Skeletal muscle tissue (tissue), 3 donors: ENCODE measurements at regions not wholly inside any gene's neighbourhood (a gene's known extent, or its start where the extent isn't known, plus 50 kb on each side); places are given as distances from the start of the nearest gene placed in this dataset.
"Not testable (repeated sequence)": the region's sequence is repeated elsewhere in the genome, so short reads cannot be mapped to it uniquely, and the experiment has no call there.

ENCODE experiments used
- H3K27ac ChIP-seq: one replicate; pipeline ENCODE4 v1.7.0; 2013; ENCODE audit warnings: mild to moderate bottlenecking, low read depth, low read length, inconsistent platforms
- H3K27me3 ChIP-seq, 3 donors: one replicate each; pipeline ENCODE4 v1.7.0; 2013; ENCODE audit warnings: low read length in 3 of 3; ENCODE audit not compliant: control insufficient read depth in 3 of 3, insufficient read depth in 3 of 3
- H3K36me3 ChIP-seq, 3 donors: one replicate each; pipeline ENCODE4 v1.7.0; 2013; ENCODE audit warnings: low read length in 3 of 3; ENCODE audit not compliant: control insufficient read depth in 3 of 3, insufficient read depth in 3 of 3
- H3K4me1 ChIP-seq, 3 donors: one replicate each; pipeline ENCODE4 v1.7.0; 2013; ENCODE audit warnings: low read length in 3 of 3, mild to moderate bottlenecking in 3 of 3; ENCODE audit not compliant: control insufficient read depth in 3 of 3, insufficient read depth in 3 of 3
- H3K4me3 ChIP-seq, 3 donors: one replicate each; pipeline ENCODE4 v1.7.0; 2013; ENCODE audit warnings: low read length in 3 of 3
- H3K9ac ChIP-seq, 3 donors: one replicate each; pipeline ENCODE4 v1.7.0; 2013; ENCODE audit warnings: low read length in 3 of 3, mild to moderate bottlenecking in 3 of 3, moderate library complexity in 2 of 3, low read depth in 1 of 3
- H3K9me3 ChIP-seq, 3 donors: one replicate each; pipeline ENCODE4 v1.7.0; 2013; ENCODE audit warnings: low read length in 3 of 3; ENCODE audit not compliant: control insufficient read depth in 3 of 3
- donor health status: Osteomylitis.

DNA sequence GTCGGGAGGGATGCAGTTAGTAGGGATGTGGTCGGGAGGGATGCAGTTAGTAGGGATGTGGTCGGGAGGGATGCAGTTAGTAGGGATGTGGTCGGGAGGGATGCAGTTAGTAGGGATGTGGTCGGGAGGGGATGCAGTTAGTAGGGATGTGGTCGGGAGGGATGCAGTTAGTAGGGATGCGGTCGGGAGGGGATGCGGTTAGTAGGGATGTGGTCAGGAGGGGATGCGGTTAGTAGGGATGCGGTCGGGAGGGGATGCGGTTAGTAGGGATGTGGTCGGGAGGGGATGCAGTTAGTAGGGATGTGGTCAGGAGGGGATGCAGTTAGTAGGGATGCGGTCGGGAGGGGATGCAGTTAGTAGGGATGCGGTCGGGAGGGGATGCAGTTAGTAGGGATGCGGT, 96.2 kb downstream of the BDH1 start:
- not testable (repeated sequence) for H3K36me3 ChIP-seq, H3K9ac ChIP-seq, H3K4me3 ChIP-seq, H3K9me3 ChIP-seq, H3K27ac ChIP-seq, H3K27me3 ChIP-seq
- peaks cover 6 to 11% (median 10%) of the 10 kb centered on the region in 3 donors for H3K4me1 ChIP-seq

DNA sequence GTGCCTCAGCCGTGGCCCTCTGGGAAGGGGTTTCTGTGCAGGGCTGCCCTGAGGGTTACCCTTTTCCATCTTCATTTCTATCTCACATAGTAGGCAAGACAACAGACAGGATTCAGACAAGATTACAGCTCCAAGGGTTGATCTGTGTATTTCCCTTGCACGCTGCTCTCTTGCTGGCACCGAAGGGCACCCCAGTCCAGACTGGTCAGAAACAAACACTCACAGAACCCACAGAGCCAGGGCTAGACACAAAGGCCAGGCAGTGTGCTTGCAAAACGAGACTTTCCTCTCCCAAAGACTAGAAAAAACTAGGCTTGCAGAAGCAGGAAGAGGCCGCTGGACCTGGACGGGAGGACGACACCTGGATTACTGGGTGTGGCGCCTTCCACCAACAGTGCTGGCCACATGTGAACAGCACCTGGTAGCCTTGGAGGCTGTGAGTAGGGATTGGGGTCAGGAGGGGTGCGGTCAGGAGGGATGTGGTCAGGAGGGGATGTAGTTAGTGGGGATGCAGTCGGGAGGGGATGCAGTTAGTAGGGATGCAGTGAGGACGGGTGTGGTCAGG, 96.8 kb downstream of the BDH1 start:
- H3K27ac ChIP-seq = no peak overlapping the region
- H3K4me3 ChIP-seq = no peak overlapping the region
- H3K9me3 ChIP-seq = no peaks in the 10 kb centered on the region
- H3K36me3 ChIP-seq = no peaks in the 10 kb centered on the region
- no peaks in the 10 kb centered on the region for H3K27me3 ChIP-seq
- peaks cover 6 to 11% (median 10%) of the 10 kb centered on the region in 3 donors for H3K4me1 ChIP-seq
- no peak overlapping the region for H3K9ac ChIP-seq

DNA sequence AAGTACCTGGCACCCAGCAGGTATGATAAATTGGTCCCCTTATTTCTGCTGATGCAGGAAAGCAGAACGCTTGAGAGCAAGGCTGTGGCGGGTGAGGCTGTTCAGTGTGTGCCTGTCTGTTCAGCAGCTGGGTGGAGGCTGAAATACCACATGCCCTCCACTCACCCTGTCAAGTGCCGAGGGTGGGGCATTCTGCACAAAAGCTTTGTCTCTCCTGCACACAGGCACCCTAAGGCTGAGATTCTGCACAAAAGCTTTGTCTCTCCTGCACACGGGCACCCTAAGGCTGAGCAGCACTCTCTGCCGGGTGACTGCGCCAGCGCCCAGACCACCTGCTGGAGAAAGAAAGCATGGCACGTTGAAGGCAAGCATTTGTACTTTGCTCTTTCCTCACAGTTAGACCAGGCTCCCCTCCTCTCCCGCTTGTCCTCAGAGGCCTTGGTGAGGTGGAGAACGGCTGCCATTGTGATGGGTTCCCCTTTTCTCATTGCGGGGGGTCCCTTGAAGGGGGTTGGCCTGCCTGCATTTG, 97.5 kb downstream of the BDH1 start:
- Histone ChIP-seq H3K4me1 (peaks cover 6 to 11% (median 10%) of the 10 kb centered on the region in 3 donors), H3K36me3 (no peaks in the 10 kb centered on the region), H3K4me3 (no peak overlapping the region), H3K9me3 (no peaks in the 10 kb centered on the region), H3K27me3 (no peaks in the 10 kb centered on the region), H3K27ac (no peak overlapping the region), H3K9ac (no peak overlapping the region)

DNA sequence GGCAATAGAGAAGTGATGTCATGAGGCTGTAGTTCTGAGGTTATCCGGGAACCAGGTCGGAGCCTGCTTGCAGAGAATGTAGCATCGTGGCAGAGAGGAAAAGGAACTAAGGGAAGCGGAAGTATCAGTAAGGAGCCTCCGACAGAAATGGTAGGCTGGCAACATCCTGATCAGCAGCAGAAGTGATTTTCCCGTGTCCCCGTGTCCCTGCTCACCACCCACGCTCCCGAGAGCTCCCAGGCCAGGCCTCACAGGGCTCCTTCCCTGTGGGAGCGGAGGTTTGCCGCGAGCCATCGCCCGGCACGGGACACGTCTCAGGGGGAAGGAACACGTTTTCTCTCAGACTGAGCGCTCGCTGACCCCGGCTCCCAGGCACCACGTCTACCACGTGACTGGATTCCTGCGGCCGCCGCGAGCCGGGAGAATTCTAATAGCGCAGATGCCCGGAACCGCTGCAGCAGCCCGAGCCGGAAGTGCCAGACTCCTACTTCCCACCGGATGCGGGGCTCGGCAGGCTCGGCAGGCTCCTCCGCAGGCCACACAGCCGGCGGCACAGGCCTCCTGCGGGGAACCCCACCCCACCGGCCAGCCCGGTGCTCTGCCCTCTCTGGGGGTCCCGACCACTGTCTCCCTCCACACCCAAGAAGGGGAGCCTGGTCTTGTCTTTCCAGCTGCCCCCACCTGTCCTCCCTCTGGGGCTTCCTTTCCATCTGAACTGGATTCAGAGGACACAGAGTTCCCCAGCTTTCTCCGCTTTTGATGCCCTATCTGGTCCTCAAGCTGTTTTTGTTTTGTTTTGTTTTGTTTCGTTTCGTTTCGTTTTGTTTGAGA, 99.3 kb downstream of the BDH1 start:
- H3K27ac ChIP-seq = peak overlapping the region; percentile 45
- H3K4me1 ChIP-seq = peaks cover 6 to 11% (median 10%) of the 10 kb centered on the region in 3 donors
- H3K9me3 ChIP-seq = no peaks in the 10 kb centered on the region

DNA sequence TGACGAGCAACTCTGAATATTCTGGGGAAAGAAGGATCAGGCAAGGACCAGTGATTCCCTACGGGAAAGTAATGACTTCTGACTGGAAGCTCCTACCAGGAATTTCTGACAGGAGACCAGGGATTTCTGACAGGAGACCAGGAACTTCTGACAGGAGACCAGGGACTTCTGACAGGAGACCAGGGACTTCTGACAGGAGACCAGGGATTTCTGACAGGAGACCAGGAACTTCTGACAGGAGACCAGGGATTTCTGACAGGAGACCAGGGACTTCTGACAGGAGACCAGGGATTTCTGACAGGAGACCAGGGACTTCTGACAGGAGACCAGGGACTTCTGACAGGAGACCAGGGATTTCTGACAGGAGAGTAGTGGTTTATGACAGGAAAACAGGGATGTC, 100.9 kb downstream of the BDH1 start:
- H3K4me3 ChIP-seq, H3K9ac ChIP-seq, H3K27ac ChIP-seq, H3K9me3 ChIP-seq, H3K27me3 ChIP-seq, H3K36me3 ChIP-seq: not testable (repeated sequence)
- H3K4me1 ChIP-seq = peaks cover 6 to 11% (median 10%) of the 10 kb centered on the region in 3 donors

More for the DNA sequence above, 99.3 kb downstream of the BDH1 start:
- H3K4me3 ChIP-seq = peak overlapping the region; percentile 78 to 87 (median 80)
- no peaks in the 10 kb centered on the region for H3K36me3 ChIP-seq
- H3K9ac ChIP-seq = peak overlapping the region; percentile 71 to 85 (median 81)
- no peaks in the 10 kb centered on the region for H3K27me3 ChIP-seq

DNA sequence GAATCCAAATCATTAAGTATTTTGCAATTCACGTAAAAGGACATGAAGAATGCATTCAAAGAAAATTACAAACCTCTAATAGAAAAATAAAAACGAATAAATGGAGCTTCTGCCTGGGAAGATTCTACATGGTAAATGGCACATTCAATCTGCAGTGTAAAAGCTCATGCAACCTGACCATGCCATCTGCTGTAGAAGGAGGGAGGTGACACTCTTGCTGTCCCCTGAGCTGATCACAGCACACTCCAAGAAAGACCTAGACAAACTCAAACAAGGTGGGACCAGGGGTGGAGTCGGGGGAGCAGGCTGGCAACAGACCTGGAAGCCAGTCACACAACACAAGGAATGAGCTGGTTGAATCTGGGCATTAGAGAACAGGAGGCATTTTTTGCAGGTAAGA, 101.8 kb downstream of the BDH1 start:
- Histone ChIP-seq H3K9me3 (no peaks in the 10 kb centered on the region), H3K4me1 (peaks cover 6 to 11% (median 10%) of the 10 kb centered on the region in 3 donors), H3K36me3 (no peaks in the 10 kb centered on the region), H3K9ac (no peak overlapping the region), H3K4me3 (no peak overlapping the region), H3K27ac (no peak overlapping the region), H3K27me3 (no peaks in the 10 kb centered on the region)

DNA sequence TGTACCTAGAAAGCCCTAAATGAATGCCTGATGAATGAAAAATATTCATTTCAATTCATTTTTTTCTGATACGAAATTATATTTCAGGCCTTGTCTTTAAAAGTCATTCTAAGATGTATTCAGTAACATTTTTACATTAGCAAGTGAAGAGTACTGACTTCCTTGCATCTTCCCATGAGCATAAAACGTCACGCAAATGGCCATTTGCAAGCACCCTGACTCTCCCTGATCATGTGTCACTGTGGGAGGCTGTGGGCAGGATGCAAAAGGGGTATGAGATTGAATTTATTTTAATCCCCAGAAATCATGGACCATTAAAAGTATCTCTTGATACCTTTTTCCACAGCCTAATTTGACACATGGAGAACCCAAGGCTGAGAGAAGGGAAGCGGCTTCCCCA, 105.0 kb downstream of the BDH1 start:
- no peaks in the 10 kb centered on the region for H3K9me3 ChIP-seq
- H3K9ac ChIP-seq = no peak overlapping the region
- H3K27me3 ChIP-seq = no peaks in the 10 kb centered on the region
- H3K27ac ChIP-seq = no peak overlapping the region
- H3K36me3 ChIP-seq = no peaks in the 10 kb centered on the region
- H3K4me1 ChIP-seq = peaks cover 0 to 1% (median under 1%) of the 10 kb centered on the region in 3 donors
- H3K4me3 ChIP-seq = no peak overlapping the region

DNA sequence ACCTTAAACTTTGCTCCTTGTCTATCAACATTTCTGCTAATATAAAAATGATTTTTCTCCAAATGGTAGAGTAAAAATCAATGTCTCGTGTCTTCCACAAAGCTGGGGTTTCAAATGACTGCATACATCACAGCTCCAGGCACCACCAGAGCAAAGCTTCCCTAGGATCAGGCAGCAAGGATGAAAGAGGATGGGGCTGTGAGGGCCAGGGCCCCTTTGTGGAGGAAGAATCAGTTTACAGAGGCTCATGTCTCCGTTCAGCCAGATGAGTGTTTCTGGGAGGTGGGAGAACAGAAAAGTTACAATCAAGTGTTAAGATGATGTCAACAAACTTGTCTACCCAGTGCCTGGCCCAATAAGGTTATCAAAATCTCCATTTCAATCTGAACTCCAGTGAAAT, 105.5 kb downstream of the BDH1 start:
- no peaks in the 10 kb centered on the region for H3K9me3 ChIP-seq
- H3K4me1 ChIP-seq = no peaks in the 10 kb centered on the region
- no peaks in the 10 kb centered on the region for H3K27me3 ChIP-seq
- H3K4me3 ChIP-seq = no peak overlapping the region
- no peaks in the 10 kb centered on the region for H3K36me3 ChIP-seq
- no peak overlapping the region for H3K9ac ChIP-seq
- no peak overlapping the region for H3K27ac ChIP-seq

DNA sequence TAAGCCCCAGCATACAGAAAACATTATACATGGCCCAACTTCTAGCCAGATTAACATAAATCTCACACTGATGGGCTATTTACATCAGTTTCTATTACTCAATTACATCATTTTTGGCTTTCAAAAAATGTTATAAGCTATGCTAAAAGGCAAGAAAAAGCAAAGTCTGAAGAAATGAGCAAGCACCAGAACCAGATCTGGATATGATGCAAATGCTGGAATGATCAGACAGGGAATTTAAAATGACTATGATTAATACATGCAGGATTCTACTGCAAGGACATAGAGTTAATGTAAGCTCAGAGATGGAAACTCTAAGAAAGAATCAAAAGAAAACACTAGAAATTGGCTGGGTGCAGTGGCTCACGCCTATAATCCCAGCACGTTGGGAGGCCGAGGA, 106.6 kb downstream of the BDH1 start:
- H3K9ac ChIP-seq, H3K4me3 ChIP-seq, H3K27ac ChIP-seq, H3K36me3 ChIP-seq, H3K4me1 ChIP-seq, H3K27me3 ChIP-seq, H3K9me3 ChIP-seq: not testable (repeated sequence)

DNA sequence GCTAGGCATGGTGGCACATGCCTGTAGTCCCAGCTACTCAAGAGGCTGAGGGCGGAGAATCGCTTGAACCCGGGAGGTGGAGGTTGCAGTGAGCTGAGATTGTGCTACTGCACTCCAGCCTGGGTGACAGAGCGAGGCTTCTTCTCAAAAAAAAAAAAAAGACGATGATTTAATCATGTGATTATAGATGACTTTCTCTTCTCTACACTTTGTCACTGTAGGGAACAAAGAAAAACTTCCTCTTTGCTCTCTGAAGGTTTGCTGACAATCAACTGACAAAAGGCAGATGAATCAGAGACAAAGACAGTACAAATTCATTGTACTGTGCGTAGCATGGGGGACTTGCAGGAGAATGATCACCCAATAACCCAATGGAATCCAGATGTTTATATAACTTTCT, 108.0 kb downstream of the BDH1 start:
- H3K4me1 ChIP-seq, H3K27ac ChIP-seq, H3K4me3 ChIP-seq, H3K27me3 ChIP-seq, H3K9me3 ChIP-seq, H3K36me3 ChIP-seq, H3K9ac ChIP-seq: not testable (repeated sequence)
